ENCODE measurements at regions not wholly inside any gene's neighbourhood (a gene's known extent, or its start where the extent isn't known, plus 50 kb on each side); places are given as distances from the start of the nearest gene placed in this dataset.

DNA sequence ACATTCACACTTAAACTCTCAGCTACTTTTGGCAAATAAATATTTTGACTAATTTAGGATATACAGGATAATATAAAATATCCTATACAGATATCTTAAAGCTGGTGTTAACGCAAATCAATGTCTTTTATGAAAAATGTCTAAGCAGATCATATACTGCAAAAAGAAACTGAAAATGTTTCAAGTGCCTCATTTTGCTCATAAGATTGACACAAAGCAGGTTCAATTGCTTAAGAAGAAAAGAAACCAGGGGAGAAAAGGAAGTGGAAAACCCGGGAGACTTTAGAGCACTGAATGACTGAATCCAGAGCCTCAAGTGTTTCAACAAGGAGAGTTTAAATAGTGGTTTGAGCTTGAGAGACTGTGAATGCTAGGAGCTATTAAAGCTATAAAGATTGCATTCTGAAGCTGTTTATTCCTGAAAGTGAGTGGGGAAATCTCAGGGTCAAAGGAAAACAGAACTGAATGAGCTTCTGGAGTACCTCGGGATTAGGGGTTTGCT, 1943.0 kb downstream of the MRPL39 start:
- CTCF ChIA-PET: no interaction called here

More for the DNA sequence above, 1943.0 kb downstream of the MRPL39 start:
- H3K79me2 ChIP-seq (ENCODE audit: control insufficient read depth, insufficient read depth, low read length): no peaks in the 10 kb centered on the region
- FAIRE-seq (no peak), DNase-seq (ENCODE audit: low read depth, low spot score) (no peak)
- no peak overlapping the region for H3K27ac ChIP-seq (ENCODE audit: insufficient read depth, low read depth, low read length)
- BruUV-seq (replicated peaks): no TSS peak
- intact Hi-C loops (cut with micrococcal nuclease) (no loop called here), dilution Hi-C loops (cut with MboI; ENCODE audit: extremely low pct_ligation_motif_present, low sequenced_read_pairs) (no loop called here)
- no peaks in the 10 kb centered on the region for H3K4me1 ChIP-seq (ENCODE audit: control insufficient read depth, extremely low read depth, insufficient read depth, low read length)
- POLR2A ChIA-PET: no interaction called here
- H2AFZ ChIP-seq (ENCODE audit: low read depth, low read length): no peak overlapping the region
- no peaks in the 10 kb centered on the region for H3K9me3 ChIP-seq (replicated peaks; ENCODE audit: control insufficient read depth, insufficient read depth, low read length)
- H3K9ac ChIP-seq (replicated peaks; ENCODE audit: extremely low read depth, insufficient read depth, low read length): no peak overlapping the region
- no peaks in the 10 kb centered on the region for H3K36me3 ChIP-seq (ENCODE audit: control insufficient read depth in 2 of 2, extremely low read depth in 1 of 2, insufficient read depth in 2 of 2, low read length in 2 of 2)
- H3K4me3 ChIP-seq (replicated peaks in 1 of 3; ENCODE audit: insufficient read depth in 1 of 3, low read depth in 1 of 3, low read length in 3 of 3): no peak overlapping the region
- H3K4me2 ChIP-seq (ENCODE audit: insufficient read depth, low read length): no peak overlapping the region
- H3K27me3 ChIP-seq (ENCODE audit: control insufficient read depth in 2 of 2, insufficient read depth in 2 of 2, low read length in 2 of 2): no peaks in the 10 kb centered on the region
- no peak for TF ChIP-seq POLR2A (IDR thresholded peaks at IDR 0.05; ENCODE audit: low read depth, low read length)
- no peak for TF ChIP-seq EZH2 (IDR thresholded peaks at IDR 0.05; ENCODE audit: borderline replicate concordance, low read depth, low read length, severe bottlenecking)
- TF ChIP-seq CTCF (IDR thresholded peaks at IDR 0.05; ENCODE audit: extremely low read depth in 1 of 2, insufficient read depth in 1 of 2, low read depth in 1 of 2, low read length in 2 of 2): no peak
- TF ChIP-seq FOS (IDR thresholded peaks at IDR 0.05; ENCODE audit: borderline replicate concordance, insufficient read depth, low read length): no peak
- TF ChIP-seq GATA2 (IDR thresholded peaks at IDR 0.05; ENCODE audit: insufficient read depth, insufficient read length, low read depth, low read length): no peak
- no peak for TF ChIP-seq JUN (IDR thresholded peaks at IDR 0.05; ENCODE audit: borderline replicate concordance, insufficient read depth, insufficient read length, low read depth)
- TF ChIP-seq POLR2AphosphoS5 (IDR thresholded peaks at IDR 0.05; ENCODE audit: insufficient read depth, low read depth, low read length): no peak
- TF ChIP-seq MAX (IDR thresholded peaks at IDR 0.05; ENCODE audit: insufficient read depth, insufficient read length): no peak
- no peak for TF ChIP-seq MYC (IDR thresholded peaks at IDR 0.05; ENCODE audit: low read depth, low read length)
- no peaks in the 10 kb centered on the region for H4K20me1 ChIP-seq (replicated peaks; ENCODE audit: control insufficient read depth, extremely low read depth, insufficient read depth, low read length)
- no peaks in the 10 kb centered on the region for H3K9me1 ChIP-seq (replicated peaks; ENCODE audit: control insufficient read depth, extremely low read depth, insufficient read depth, low read length)

Measured in endothelial cell of umbilical vein (primary cell).